IMR-90 (cell line): ENCODE measurements at regions not wholly inside any gene's neighbourhood (a gene's known extent, or its start where the extent isn't known, plus 50 kb on each side); places are given as distances from the start of the nearest gene placed in this dataset.

Experiments
- ATAC-seq: fragments of 200-7000 bp; cut with Tn5 transposase; 2 replicates; pipeline ENCODE4 v1.9.1; 2020; ENCODE audit warnings: low read depth, mild to moderate bottlenecking, moderate library complexity
- BruUV-seq: library from RNA; stranded (reverse); fragments of 400-500 nt; replicated peaks from 2 replicates; lab custom pipeline; 2021; lab: Mats Ljungman, UMichigan
- CTCF ChIA-PET: fragments of 300-600 bp; formaldehyde crosslinking; extraction: SDS; loops from one replicate; lab custom pipeline; 2021; ENCODE audit warnings: antibody characterized with exemption; lab: Yijun Ruan, JAX
- POLR2A ChIA-PET: fragments of 300-600 bp; sonication (Branson Sonifier 250); formaldehyde crosslinking; loops from one replicate; lab custom pipeline; 2022; ENCODE audit warnings: antibody characterized with exemption; ENCODE audit not compliant: unreplicated experiment; lab: Charles Lee
- DNase-seq: peaks from one replicate; pipeline ENCODE4 v3.0.0; 2013
- H2AFZ ChIP-seq: replicated peaks from 2 replicates; pipeline ENCODE3; 2013; ENCODE audit warnings: low read length, mild to moderate bottlenecking; ENCODE audit not compliant: poor library complexity
- H2AK5ac ChIP-seq: 2 replicates; pipeline ENCODE4 v1.6.1; 2013; ENCODE audit warnings: low read depth, low read length, inconsistent platforms
- H2AK9ac ChIP-seq: replicated peaks from 2 replicates; pipeline ENCODE3; 2013; ENCODE audit warnings: mild to moderate bottlenecking, low read depth, low read length, moderate library complexity; ENCODE audit not compliant: poor library complexity
- H2BK120ac ChIP-seq: 2 replicates; pipeline ENCODE4 v1.6.1; 2013; ENCODE audit warnings: low read depth, low read length, inconsistent platforms
- H2BK15ac ChIP-seq: 3 replicates; pipeline ENCODE4 v1.6.1; 2013; ENCODE audit warnings: low read depth, low read length, inconsistent platforms
- H2BK20ac ChIP-seq: 2 replicates; pipeline ENCODE4 v1.6.1; 2013; ENCODE audit warnings: low read depth, mild to moderate bottlenecking, inconsistent platforms, low read length, moderate library complexity
- H2BK5ac ChIP-seq: 2 replicates; pipeline ENCODE4 v1.6.1; 2013; ENCODE audit warnings: mild to moderate bottlenecking, low read depth, low read length, inconsistent platforms; ENCODE audit not compliant: poor library complexity, severe bottlenecking
- H3K14ac ChIP-seq: replicated peaks from 2 replicates; pipeline ENCODE4 v1.6.1; 2013; ENCODE audit warnings: low read depth, low read length, inconsistent platforms
- H3K18ac ChIP-seq: 2 replicates; pipeline ENCODE4 v1.6.1; 2013; ENCODE audit warnings: low read depth, low read length, control low read depth
- H3K23ac ChIP-seq: 2 replicates; pipeline ENCODE4 v1.6.1; 2013; ENCODE audit warnings: low read depth, low read length, inconsistent platforms
- H3K27ac ChIP-seq: 2 replicates; pipeline ENCODE4 v1.5.1; 2013; ENCODE audit warnings: mild to moderate bottlenecking, control low read depth, low read length; ENCODE audit not compliant: insufficient read depth
- H3K27me3 ChIP-seq: 2 replicates; pipeline ENCODE4 v1.6.1; 2013; ENCODE audit warnings: low read length; ENCODE audit not compliant: control insufficient read depth, insufficient read depth
- H3K36me3 ChIP-seq: 2 replicates; pipeline ENCODE4 v1.6.1; 2013; ENCODE audit warnings: low read length, mixed read lengths; ENCODE audit not compliant: control insufficient read depth, insufficient read depth
- H3K4ac ChIP-seq: 2 replicates; pipeline ENCODE4 v1.6.1; 2013; ENCODE audit warnings: low read depth, low read length, inconsistent platforms
- H3K4me1 ChIP-seq: 2 replicates; pipeline ENCODE4 v1.6.1; 2013; ENCODE audit warnings: low read length, mixed read lengths; ENCODE audit not compliant: control insufficient read depth, insufficient read depth
- H3K4me2 ChIP-seq: 2 replicates; pipeline ENCODE4 v1.6.1; 2013; ENCODE audit warnings: low read depth, mild to moderate bottlenecking, control low read depth, low read length, moderate library complexity
- H3K4me3 ChIP-seq: 2 replicates; pipeline ENCODE4 v1.5.1; 2013; ENCODE audit warnings: low read depth, mild to moderate bottlenecking, control low read depth, low read length, moderate library complexity; ENCODE audit not compliant: insufficient read depth
- H3K56ac ChIP-seq: 2 replicates; pipeline ENCODE4 v1.6.1; 2013; ENCODE audit warnings: low read length, inconsistent platforms; ENCODE audit not compliant: insufficient read depth; ENCODE audit errors: extremely low read depth
- H3K79me1 ChIP-seq, 2 experiments: 2 replicates each; pipeline ENCODE4 v1.6.1; 2013; ENCODE audit warnings: low read length in 2 of 2, inconsistent platforms in 1 of 2, low read depth in 1 of 2
- H3K9ac ChIP-seq: 2 replicates; pipeline ENCODE4 v1.6.1; 2013; ENCODE audit warnings: low read depth, low read length, control low read depth
- H3K9me1 ChIP-seq: 2 replicates; pipeline ENCODE4 v1.6.1; 2013; ENCODE audit warnings: low read length, inconsistent platforms; ENCODE audit not compliant: insufficient read depth
- H3K9me3 ChIP-seq: 2 replicates; pipeline ENCODE4 v1.6.1; 2013; ENCODE audit warnings: low read length; ENCODE audit not compliant: control insufficient read depth, insufficient read depth
- H4K20me1 ChIP-seq: 2 replicates; pipeline ENCODE4 v1.6.1; 2013; ENCODE audit warnings: low read length, inconsistent platforms; ENCODE audit not compliant: insufficient read depth
- H4K5ac ChIP-seq: 2 replicates; pipeline ENCODE4 v1.6.1; 2013; ENCODE audit warnings: mild to moderate bottlenecking, low read depth, low read length, control low read depth
- H4K8ac ChIP-seq, 2 experiments: 2 replicates each; pipeline ENCODE4 v1.6.1; 2013; ENCODE audit warnings: low read depth in 2 of 2, low read length in 2 of 2, control low read depth in 1 of 2, inconsistent platforms in 1 of 2
- H4K91ac ChIP-seq: 2 replicates; pipeline ENCODE4 v1.6.1; 2013; ENCODE audit warnings: low read depth, low read length, inconsistent platforms; ENCODE audit not compliant: insufficient read depth
- FOS ChIP-seq: fragments of 150-350 bp; IDR thresholded peaks from 2 replicates; pipeline ENCODE4 v1.6.1; 2016; ENCODE audit warnings: low read depth, low read length
- POLR2A ChIP-seq: IDR thresholded peaks from 2 replicates; pipeline ENCODE4 v1.6.1; 2012; ENCODE audit warnings: mild to moderate bottlenecking, low read depth, low read length
- SMC3 ChIP-seq: fragments of 150-350 bp; IDR thresholded peaks from 2 replicates; pipeline ENCODE4 v1.6.1; 2016; ENCODE audit warnings: low read depth, mild to moderate bottlenecking, antibody characterized with exemption, low read length, moderate library complexity
- WGBS, 2 experiments: methylation state at CpG; one replicate each; pipeline versions ENCODE4 v1.1.5 to v1.1.7; 2013; ENCODE audit warnings: missing lambda C conversion rate in 2 of 2; ENCODE audit not compliant: insufficient read length in 1 of 2; ENCODE audit errors: extremely low coverage in 2 of 2; 5-methylcytosine and 5-hydroxymethylcytosine counted together
- dilution Hi-C: fragments of 300-500 bp; cut with HindIII; formaldehyde crosslinking; loops from one replicate; pipeline ENCODE4 v1.14.3; 2018; ENCODE audit warnings: low sequenced_read_pairs; ENCODE audit not compliant: unreplicated experiment
- in situ Hi-C: fragments of 300-500 bp; cut with MboI; formaldehyde crosslinking; loops from 3 replicates; pipeline ENCODE4 v1.14.3; 2019; ENCODE audit warnings: low sequenced_read_pairs, inconsistent platforms, mixed read lengths
- intact Hi-C: fragments of 100-400 bp; cut with micrococcal nuclease; formaldehyde crosslinking; loops from 2 replicates; pipeline ENCODE4 v1.10.0; 2022

DNA sequence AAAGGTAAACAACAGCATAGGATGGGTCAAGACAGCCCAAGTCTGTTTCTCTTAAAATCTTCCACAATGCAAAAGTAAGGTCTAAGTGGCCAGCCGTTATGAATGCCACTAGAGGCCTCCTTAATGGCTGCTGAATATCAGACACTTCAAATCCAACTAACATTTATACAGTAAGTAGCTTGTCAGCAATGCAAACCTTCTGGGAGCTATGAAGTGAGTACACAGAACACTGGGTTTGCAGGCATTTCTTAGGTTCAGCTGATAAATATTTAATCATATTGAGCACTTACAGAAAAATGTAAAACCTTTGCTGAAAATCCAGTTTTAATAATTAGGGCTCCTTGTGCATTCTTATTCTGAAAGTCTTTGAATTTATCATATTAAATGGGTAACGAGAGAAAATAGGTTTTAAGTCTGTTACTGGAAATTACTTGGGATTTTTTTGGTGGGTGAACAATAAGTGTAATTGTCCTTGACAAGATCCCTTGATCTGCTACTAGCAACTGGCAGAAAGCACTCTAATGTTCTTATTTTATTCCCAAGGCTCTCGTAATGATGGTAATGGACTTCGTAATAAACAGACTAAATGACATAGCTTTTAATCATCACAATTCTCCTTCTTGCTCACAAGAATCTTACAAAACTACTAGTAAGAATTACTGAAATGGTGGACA, 141.7 kb upstream of the GPR149 start:
- no CpG with 5 or more reads among the region's 4 CpGs for WGBS, 2 experiments
- no peak overlapping the region for H2AK5ac ChIP-seq
- TF ChIP-seq FOS (no peak), SMC3 (no peak), POLR2A (no peak)
- no peak overlapping the region for H4K8ac ChIP-seq
- H3K18ac ChIP-seq, result no peak overlapping the region
- H3K56ac ChIP-seq, result no peak overlapping the region
- H2AFZ ChIP-seq, result no peak overlapping the region
- POLR2A ChIA-PET, result no interaction called here
- no peaks in the 10 kb centered on the region for H4K20me1 ChIP-seq
- H2BK5ac ChIP-seq, result no peak overlapping the region
- ATAC-seq (no peak), DNase-seq (no peak)
- BruUV-seq, result no TSS peak
- intact Hi-C loops (no loop called here), dilution Hi-C loops (no loop called here), in situ Hi-C loops (loop anchor here (25.0 kb wide), 1 partner anchor 766 kb away; no protein-coding TSS in a partner anchor)
- H3K9me3 ChIP-seq, result peaks cover 5% of the 10 kb centered on the region
- H3K27ac ChIP-seq, result no peak overlapping the region
- H2AK9ac ChIP-seq, result no peak overlapping the region
- no peaks in the 10 kb centered on the region for H3K27me3 ChIP-seq
- no peak overlapping the region for H3K9ac ChIP-seq
- no peaks in the 10 kb centered on the region for H3K9me1 ChIP-seq
- H3K4ac ChIP-seq, result no peak overlapping the region
- H3K4me1 ChIP-seq, result no peaks in the 10 kb centered on the region
- H2BK15ac ChIP-seq, result no peak overlapping the region
- H3K79me1 ChIP-seq, result no peaks in the 10 kb centered on the region
- no peaks in the 10 kb centered on the region for H3K36me3 ChIP-seq
- no peak overlapping the region for H2BK120ac ChIP-seq
- H3K4me3 ChIP-seq, result no peak overlapping the region
- H3K14ac ChIP-seq, result no peak overlapping the region
- CTCF ChIA-PET, result no interaction called here
- no peak overlapping the region for H2BK20ac ChIP-seq
- no peak overlapping the region for H3K4me2 ChIP-seq
- no peak overlapping the region for H4K91ac ChIP-seq
- H4K5ac ChIP-seq, result no peak overlapping the region
- H3K23ac ChIP-seq, result no peak overlapping the region
